ENCODE measurements at regions not wholly inside any gene's neighbourhood (a gene's known extent, or its start where the extent isn't known, plus 50 kb on each side); places are given as distances from the start of the nearest gene placed in this dataset.

GRCh38 chr2:207251022-207251421 lies 85.3 kb upstream of the KLF7 start:
- TF ChIP-seq, protein P1, sequence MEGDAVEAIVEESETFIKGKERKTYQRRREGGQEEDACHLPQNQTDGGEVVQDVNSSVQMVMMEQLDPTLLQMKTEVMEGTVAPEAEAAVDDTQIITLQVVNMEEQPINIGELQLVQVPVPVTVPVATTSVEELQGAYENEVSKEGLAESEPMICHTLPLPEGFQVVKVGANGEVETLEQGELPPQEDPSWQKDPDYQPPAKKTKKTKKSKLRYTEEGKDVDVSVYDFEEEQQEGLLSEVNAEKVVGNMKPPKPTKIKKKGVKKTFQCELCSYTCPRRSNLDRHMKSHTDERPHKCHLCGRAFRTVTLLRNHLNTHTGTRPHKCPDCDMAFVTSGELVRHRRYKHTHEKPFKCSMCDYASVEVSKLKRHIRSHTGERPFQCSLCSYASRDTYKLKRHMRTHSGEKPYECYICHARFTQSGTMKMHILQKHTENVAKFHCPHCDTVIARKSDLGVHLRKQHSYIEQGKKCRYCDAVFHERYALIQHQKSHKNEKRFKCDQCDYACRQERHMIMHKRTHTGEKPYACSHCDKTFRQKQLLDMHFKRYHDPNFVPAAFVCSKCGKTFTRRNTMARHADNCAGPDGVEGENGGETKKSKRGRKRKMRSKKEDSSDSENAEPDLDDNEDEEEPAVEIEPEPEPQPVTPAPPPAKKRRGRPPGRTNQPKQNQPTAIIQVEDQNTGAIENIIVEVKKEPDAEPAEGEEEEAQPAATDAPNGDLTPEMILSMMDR (IDR thresholded peaks at IDR 0.05; ENCODE audit: unreplicated experiment) = no peak
- Mint-ChIP-seq H3K36me3 (ENCODE audit: low read depth, unreplicated experiment) (no peaks in the 10 kb centered on the region), H3K4me1 (ENCODE audit: unreplicated experiment) (peaks cover 30% of the 10 kb centered on the region), H3K27me3 (ENCODE audit: unreplicated experiment) (peaks cover 4% of the 10 kb centered on the region), H3K9me3 (ENCODE audit: unreplicated experiment) (no peaks in the 10 kb centered on the region), H3K27ac (ENCODE audit: unreplicated experiment) (no peak overlapping the region), H3K4me3 (ENCODE audit: unreplicated experiment) (no peak overlapping the region)
- no peak for DNase-seq (ENCODE audit: low spot score)

DNA sequence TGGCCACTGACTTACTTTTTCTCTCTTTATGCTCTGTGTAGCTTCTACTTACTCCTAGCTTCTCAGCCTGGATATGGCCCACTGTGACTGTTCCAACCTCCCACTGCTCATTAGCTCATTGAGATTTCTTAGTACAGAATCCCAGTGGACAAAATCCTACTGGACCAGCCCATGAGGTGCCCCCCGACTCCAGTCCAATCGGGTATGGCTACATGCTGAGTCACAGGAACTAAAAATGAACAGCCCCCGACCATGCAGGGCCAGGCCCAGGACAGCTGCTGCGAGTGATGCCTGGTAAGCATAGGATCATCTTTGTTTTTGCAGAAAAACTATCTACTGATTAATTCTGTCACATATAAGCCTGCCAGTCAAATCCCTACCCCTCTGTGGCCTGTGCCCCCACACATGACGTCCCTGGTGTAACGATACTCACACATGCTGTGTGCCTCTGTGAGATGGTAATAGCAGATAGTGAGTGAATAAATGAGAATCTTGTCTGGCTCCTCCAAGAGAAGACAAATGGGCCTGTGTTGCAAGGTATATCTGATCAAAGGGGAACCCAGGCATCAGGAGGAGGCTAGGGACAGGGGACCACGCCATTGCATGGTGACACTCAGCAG lies 85.9 kb upstream of the KLF7 start:
- Mint-ChIP-seq H3K4me3 (ENCODE audit: unreplicated experiment) (no peak overlapping the region), H3K9me3 (ENCODE audit: unreplicated experiment) (no peaks in the 10 kb centered on the region), H3K4me1 (ENCODE audit: unreplicated experiment) (peaks cover 34% of the 10 kb centered on the region), H3K27me3 (ENCODE audit: unreplicated experiment) (peaks cover 4% of the 10 kb centered on the region), H3K36me3 (ENCODE audit: low read depth, unreplicated experiment) (no peaks in the 10 kb centered on the region), H3K27ac (ENCODE audit: unreplicated experiment) (no peak overlapping the region)
- TF ChIP-seq, protein P1 (IDR thresholded peaks at IDR 0.05; ENCODE audit: unreplicated experiment) = no peak
- no peak for DNase-seq (ENCODE audit: low spot score)

DNA sequence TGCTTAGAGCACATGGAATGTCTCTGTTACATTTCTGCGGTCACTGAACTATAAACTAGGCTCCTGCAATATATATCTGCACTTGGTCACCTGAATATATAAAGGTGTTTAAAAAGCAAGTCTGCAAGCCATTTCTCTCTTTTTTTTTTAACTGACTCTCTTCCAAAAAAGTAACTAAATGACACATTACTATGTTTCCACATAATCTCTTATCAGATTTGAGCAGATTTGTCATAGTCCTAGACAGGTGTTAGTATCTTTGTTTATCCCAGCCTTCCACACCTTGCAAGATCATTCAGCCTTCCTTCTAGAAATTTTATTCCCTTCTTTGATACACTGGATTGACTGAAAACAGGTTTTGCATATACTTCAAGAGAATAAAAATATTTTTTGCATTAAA lies 86.7 kb upstream of the KLF7 start:
- DNase-seq (ENCODE audit: low spot score) = no peak
- H3K27me3 Mint-ChIP-seq (ENCODE audit: unreplicated experiment) = peaks cover 4% of the 10 kb centered on the region
- no peak overlapping the region for H3K4me3 Mint-ChIP-seq (ENCODE audit: unreplicated experiment)
- no peaks in the 10 kb centered on the region for H3K9me3 Mint-ChIP-seq (ENCODE audit: unreplicated experiment)
- TF ChIP-seq, protein P1 (IDR thresholded peaks at IDR 0.05; ENCODE audit: unreplicated experiment) = no peak
- H3K4me1 Mint-ChIP-seq (ENCODE audit: unreplicated experiment) = peaks cover 36% of the 10 kb centered on the region
- no peak overlapping the region for H3K27ac Mint-ChIP-seq (ENCODE audit: unreplicated experiment)
- H3K36me3 Mint-ChIP-seq (ENCODE audit: low read depth, unreplicated experiment) = no peaks in the 10 kb centered on the region

- Mint-ChIP-seq H3K36me3 (ENCODE audit: low read depth, unreplicated experiment) (no peaks in the 10 kb centered on the region), H3K27ac (ENCODE audit: unreplicated experiment) (no peak overlapping the region), H3K27me3 (ENCODE audit: unreplicated experiment) (peaks cover 4% of the 10 kb centered on the region), H3K9me3 (ENCODE audit: unreplicated experiment) (no peaks in the 10 kb centered on the region), H3K4me1 (ENCODE audit: unreplicated experiment) (peaks cover 39% of the 10 kb centered on the region), H3K4me3 (ENCODE audit: unreplicated experiment) (no peak overlapping the region)
- TF ChIP-seq, protein P1 (IDR thresholded peaks at IDR 0.05; ENCODE audit: unreplicated experiment) = no peak
- no peak for DNase-seq (ENCODE audit: low spot score)
Observed at GRCh38 chr2:207252979-207253645, 87.4 kb upstream of the KLF7 start.

GRCh38 chr2:207253666-207254345 lies 88.1 kb upstream of the KLF7 start:
- Mint-ChIP-seq H3K4me3 (ENCODE audit: unreplicated experiment) (no peak overlapping the region), H3K27ac (ENCODE audit: unreplicated experiment) (no peak overlapping the region), H3K9me3 (ENCODE audit: unreplicated experiment) (no peaks in the 10 kb centered on the region), H3K27me3 (ENCODE audit: unreplicated experiment) (peaks cover 4% of the 10 kb centered on the region), H3K36me3 (ENCODE audit: low read depth, unreplicated experiment) (no peaks in the 10 kb centered on the region), H3K4me1 (ENCODE audit: unreplicated experiment) (peaks cover 43% of the 10 kb centered on the region)
- TF ChIP-seq, protein P1 (IDR thresholded peaks at IDR 0.05; ENCODE audit: unreplicated experiment) = no peak
- no peak for DNase-seq (ENCODE audit: low spot score)
